Keratinocyte (primary cell): ENCODE measurements at regions not wholly inside any gene's neighbourhood (a gene's known extent, or its start where the extent isn't known, plus 50 kb on each side); places are given as distances from the start of the nearest gene placed in this dataset.

Experiments used
- DNase-seq: peaks from one replicate; pipeline ENCODE4 v3.0.0-alpha.2; 2011; ENCODE audit warnings: low read depth, missing footprints, low spot score
- FAIRE-seq: peaks from 2 replicates; lab custom pipeline; 2011; peaks lifted over from hg19 to GRCh38; lab: Jason Lieb, UNC
- H2AFZ ChIP-seq: 2 replicates; pipeline ENCODE4 v1.6.0; 2012; ENCODE audit warnings: low read length, control low read depth, inconsistent platforms; ENCODE audit not compliant: control insufficient read depth
- H3K27ac ChIP-seq: 2 replicates; pipeline ENCODE4 v1.5.1; 2011; ENCODE audit warnings: low read length; ENCODE audit not compliant: control insufficient read depth, insufficient read depth
- H3K27me3 ChIP-seq: 3 replicates; pipeline ENCODE4 v1.6.0; 2011; ENCODE audit warnings: low read length; ENCODE audit not compliant: control insufficient read depth, insufficient read depth; ENCODE audit errors: extremely low read depth
- H3K36me3 ChIP-seq, 2 experiments: 2 replicates in 1 of 2; 3 replicates in 1 of 2; pipeline ENCODE4 v1.5.1; 2011; ENCODE audit warnings: low read length in 2 of 2, mild to moderate bottlenecking in 1 of 2; ENCODE audit not compliant: control insufficient read depth in 2 of 2, insufficient read depth in 2 of 2; ENCODE audit errors: extremely low read depth in 1 of 2
- H3K4me1 ChIP-seq: 3 replicates; pipeline ENCODE4 v1.5.1; 2011; ENCODE audit warnings: low read length; ENCODE audit not compliant: control insufficient read depth, insufficient read depth; ENCODE audit errors: extremely low read depth
- H3K4me2 ChIP-seq: 3 replicates; pipeline ENCODE4 v1.6.0; 2011; ENCODE audit warnings: low read depth, low read length; ENCODE audit not compliant: control insufficient read depth, insufficient read depth; ENCODE audit errors: extremely low read depth
- H3K4me3 ChIP-seq, 3 experiments: fragments of 200-600 bp in 1 of 3; sonication (generic) in 1 of 3; 2 replicates in 2 of 3; 3 replicates in 1 of 3; pipeline ENCODE4 v1.5.1; 2011 to 2016; ENCODE audit warnings: low read length in 3 of 3, mild to moderate bottlenecking in 3 of 3, control low read depth in 2 of 3, inconsistent platforms in 1 of 3, low read depth in 1 of 3, mixed read lengths in 1 of 3, mixed run types in 1 of 3, moderate library complexity in 1 of 3; ENCODE audit not compliant: control insufficient read depth in 2 of 3, insufficient read depth in 2 of 3; ENCODE audit errors: extremely low read depth in 1 of 3
- H3K79me2 ChIP-seq: 2 replicates; pipeline ENCODE4 v1.6.0; 2012; ENCODE audit warnings: low read length; ENCODE audit not compliant: control insufficient read depth, insufficient read depth
- H3K9ac ChIP-seq: 3 replicates; pipeline ENCODE4 v1.6.0; 2011; ENCODE audit warnings: low read length; ENCODE audit not compliant: control insufficient read depth, insufficient read depth; ENCODE audit errors: extremely low read depth
- H3K9me1 ChIP-seq: 3 replicates; pipeline ENCODE4 v1.6.0; 2011; ENCODE audit warnings: low read length; ENCODE audit not compliant: control insufficient read depth, insufficient read depth; ENCODE audit errors: extremely low read depth
- H3K9me3 ChIP-seq: 2 replicates; pipeline ENCODE4 v1.5.1; 2012; ENCODE audit warnings: low read depth, low read length; ENCODE audit not compliant: control insufficient read depth
- H4K20me1 ChIP-seq: 3 replicates; pipeline ENCODE4 v1.6.0; 2011; ENCODE audit warnings: low read length; ENCODE audit not compliant: control insufficient read depth, insufficient read depth; ENCODE audit errors: extremely low read depth
- CTCF ChIP-seq, 3 experiments: IDR thresholded peaks in 1 of 3; conservative IDR thresholded peaks in 1 of 3; optimal IDR thresholded peaks in 1 of 3; 2 replicates in 2 of 3; 3 replicates in 1 of 3; pipeline versions ENCODE3 to v1.5.1; 2011; ENCODE audit warnings: low read length in 3 of 3, mild to moderate bottlenecking in 3 of 3, moderate library complexity in 2 of 3, control low read depth in 1 of 3, inconsistent platforms in 1 of 3; ENCODE audit not compliant: insufficient read depth in 2 of 3; ENCODE audit errors: extremely low read depth in 1 of 3
- EZH2 ChIP-seq: IDR thresholded peaks from one replicate; pipeline ENCODE4 v1.6.1; 2012; ENCODE audit warnings: inconsistent platforms, mild to moderate bottlenecking, low read length, moderate library complexity
- dilution Hi-C: fragments of 300-500 bp; cut with MboI; formaldehyde crosslinking; loops from one replicate; pipeline ENCODE4 v1.7.0; 2020; ENCODE audit warnings: low sequenced_read_pairs; ENCODE audit not compliant: extremely low pct_ligation_motif_present

- no peak overlapping the region for H3K4me3 ChIP-seq
- no peak overlapping the region for H3K4me2 ChIP-seq
- DNase-seq: no peak
- no peaks in the 10 kb centered on the region for H3K9me1 ChIP-seq
- no peaks in the 10 kb centered on the region for H3K36me3 ChIP-seq
- TF ChIP-seq CTCF (optimal IDR thresholded peaks at IDR 0.05 in 1 of 3, IDR thresholded peaks at IDR 0.05 in 1 of 3, conservative IDR thresholded peaks at IDR 0.05 in 1 of 3; ENCODE audit: extremely low read depth in 1 of 3, insufficient read depth in 2 of 3, low read length in 3 of 3): no peak
- TF ChIP-seq EZH2: no peak
- no peak for FAIRE-seq
- no peaks in the 10 kb centered on the region for H3K4me1 ChIP-seq
- no peak overlapping the region for H3K27ac ChIP-seq
- no peaks in the 10 kb centered on the region for H3K79me2 ChIP-seq
- H3K9me3 ChIP-seq: no peaks in the 10 kb centered on the region
- dilution Hi-C loops: no loop called here
- H4K20me1 ChIP-seq: no peaks in the 10 kb centered on the region
- no peak overlapping the region for H3K9ac ChIP-seq
- no peaks in the 10 kb centered on the region for H3K27me3 ChIP-seq
- H2AFZ ChIP-seq: no peak overlapping the region
These were observed 428.7 kb downstream of the AEBP2 start for GRCh38 chr12:19867970-19868369.

DNA sequence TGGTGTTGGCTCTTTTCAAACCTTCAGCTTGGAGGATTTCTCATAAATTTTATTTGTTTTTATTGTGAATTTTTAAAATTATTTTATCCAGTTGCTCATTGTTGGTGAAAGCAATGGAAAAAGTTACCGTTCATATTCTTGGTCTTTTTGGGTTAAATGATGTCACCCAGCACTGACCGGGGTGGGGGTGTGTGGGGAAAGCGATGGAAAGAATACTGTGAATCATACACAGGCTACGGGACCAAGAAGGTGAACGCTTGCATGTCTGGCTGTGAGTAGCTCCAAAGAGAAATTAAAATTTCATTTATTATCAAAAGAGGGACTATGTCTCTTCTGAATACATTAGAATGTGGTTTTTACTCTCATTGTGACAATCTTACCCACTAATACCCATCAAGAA lies 430.1 kb downstream of the AEBP2 start:
- TF ChIP-seq CTCF (optimal IDR thresholded peaks at IDR 0.05 in 1 of 3, IDR thresholded peaks at IDR 0.05 in 1 of 3, conservative IDR thresholded peaks at IDR 0.05 in 1 of 3; ENCODE audit: extremely low read depth in 1 of 3, insufficient read depth in 2 of 3, low read length in 3 of 3) (no peak), EZH2 (no peak)
- FAIRE-seq (no peak), DNase-seq (no peak)
- no peak overlapping the region for H3K4me2 ChIP-seq
- no peaks in the 10 kb centered on the region for H3K9me3 ChIP-seq
- H3K79me2 ChIP-seq: no peaks in the 10 kb centered on the region
- H3K36me3 ChIP-seq: no peaks in the 10 kb centered on the region
- H2AFZ ChIP-seq: no peak overlapping the region
- no peak overlapping the region for H3K27ac ChIP-seq
- H3K9me1 ChIP-seq: no peaks in the 10 kb centered on the region
- dilution Hi-C loops: no loop called here
- no peak overlapping the region for H3K4me3 ChIP-seq
- no peaks in the 10 kb centered on the region for H3K4me1 ChIP-seq
- H4K20me1 ChIP-seq: no peaks in the 10 kb centered on the region
- H3K9ac ChIP-seq: no peak overlapping the region
- no peaks in the 10 kb centered on the region for H3K27me3 ChIP-seq
